GM18867 (cell line): ENCODE measurements at regions not wholly inside any gene's neighbourhood (a gene's known extent, or its start where the extent isn't known, plus 50 kb on each side); places are given as distances from the start of the nearest gene placed in this dataset.
"Not testable (repeated sequence)": the region's sequence is repeated elsewhere in the genome, so short reads cannot be mapped to it uniquely, and the experiment has no call there.

Experiments
- ATAC-seq: cut with Tn5 transposase; IDR thresholded peaks from one replicate; pipeline ENCODE4 v1.9.1; 2021; ENCODE audit warnings: mild to moderate bottlenecking, moderate library complexity; ENCODE audit not compliant: unreplicated experiment

DNA sequence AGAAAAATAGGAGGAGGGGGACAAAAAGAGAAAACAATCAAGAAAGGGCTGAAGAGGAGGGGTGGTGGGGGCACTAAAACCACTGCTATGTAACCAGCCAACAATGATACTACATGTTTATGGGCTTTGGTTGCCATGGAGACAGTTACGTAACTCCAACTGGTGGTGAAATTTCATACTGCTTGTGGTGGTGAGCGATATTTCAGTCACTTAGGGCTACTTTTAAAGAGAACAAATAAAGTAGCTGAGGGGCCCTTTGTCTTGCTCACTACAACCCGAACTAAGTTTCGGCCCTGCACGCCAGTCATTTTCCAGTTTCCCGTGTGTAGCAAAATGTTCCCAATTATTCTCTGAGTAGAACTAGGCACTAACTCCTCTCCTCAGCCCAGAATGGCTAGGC is 275.2 kb upstream of the EDA2R start:
- no peak for ATAC-seq

DNA sequence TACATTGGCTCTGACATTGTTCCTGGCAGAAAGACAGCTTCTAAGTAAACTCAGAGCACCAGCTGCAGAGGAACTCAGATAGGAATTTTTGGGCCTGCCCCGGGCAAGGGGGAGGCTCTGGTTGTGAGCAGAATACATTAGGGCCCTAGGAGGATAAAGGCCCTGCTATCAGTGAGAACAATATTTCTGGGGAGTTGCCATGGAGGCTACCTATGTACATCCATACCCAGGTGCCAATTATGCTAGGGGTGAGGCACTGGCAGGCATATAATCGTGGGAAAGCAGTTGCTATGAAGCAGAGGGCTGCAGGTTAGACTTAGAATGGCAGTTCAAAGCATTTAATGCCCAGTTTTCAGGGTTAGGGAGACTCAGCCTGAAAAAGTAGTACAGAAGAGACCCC is 273.5 kb upstream of the EDA2R start:
- ATAC-seq, result no peak

DNA sequence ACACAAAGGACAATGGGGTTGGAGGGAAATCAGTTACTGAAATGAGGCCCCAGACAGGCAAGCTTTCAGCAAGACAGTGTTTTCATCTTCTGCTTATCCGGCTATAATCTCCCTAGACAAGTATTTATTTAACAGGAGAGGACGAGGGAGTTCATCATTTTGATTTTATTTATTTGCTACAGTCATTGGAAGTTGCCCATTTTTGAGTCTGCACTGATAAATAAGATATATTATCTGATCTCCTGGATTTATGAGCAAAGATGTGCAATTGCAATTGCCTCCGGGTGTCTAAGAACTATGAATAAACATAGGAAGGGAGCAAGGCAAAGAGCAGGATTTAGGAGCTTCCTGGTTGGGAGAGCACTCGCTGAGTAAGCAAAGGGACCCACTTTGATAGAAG is 263.2 kb upstream of the EDA2R start:
- ATAC-seq, result no peak

DNA sequence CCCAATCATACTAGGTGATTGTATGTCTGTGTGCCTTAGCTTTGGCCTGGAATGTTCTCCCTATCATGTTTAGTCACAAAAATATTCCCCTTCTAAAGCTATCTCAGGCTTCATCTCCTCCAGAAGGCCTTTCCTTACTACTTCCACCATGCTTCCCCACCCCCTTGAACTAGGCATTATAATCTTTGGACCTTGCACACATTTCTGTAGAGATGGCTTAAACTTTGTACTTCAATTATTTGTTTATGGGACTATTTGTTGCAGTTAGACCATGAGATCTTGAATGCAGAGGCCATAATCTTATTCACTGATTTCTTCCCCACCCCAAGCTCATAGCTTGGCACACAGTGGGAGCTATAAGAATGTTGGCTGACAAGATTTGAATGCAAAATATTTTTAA is 262.0 kb upstream of the EDA2R start:
- ATAC-seq, result no peak

DNA sequence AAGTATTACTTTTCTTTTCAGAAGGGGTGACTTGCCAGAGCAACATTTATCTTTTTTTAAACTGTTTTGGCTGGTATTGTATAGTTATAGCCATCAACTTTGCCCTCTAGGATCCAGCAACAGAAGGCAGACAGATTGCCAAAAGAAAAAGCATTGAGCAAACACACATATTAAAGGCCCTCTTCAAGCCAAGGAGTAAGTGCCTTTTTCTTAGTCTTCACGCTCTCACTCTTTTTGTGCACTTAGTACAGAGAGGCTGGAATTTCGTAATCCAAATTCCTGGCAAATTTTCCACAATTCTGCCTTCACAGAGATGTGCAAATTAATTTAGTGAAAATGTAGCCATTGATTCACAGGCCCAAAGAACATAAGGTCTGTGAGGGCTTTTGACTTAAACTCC is 253.1 kb upstream of the EDA2R start:
- ATAC-seq, result no peak

- no peak for ATAC-seq
Observed at GRCh38 chrX:66889418-66889817, 250.5 kb upstream of the EDA2R start.

DNA sequence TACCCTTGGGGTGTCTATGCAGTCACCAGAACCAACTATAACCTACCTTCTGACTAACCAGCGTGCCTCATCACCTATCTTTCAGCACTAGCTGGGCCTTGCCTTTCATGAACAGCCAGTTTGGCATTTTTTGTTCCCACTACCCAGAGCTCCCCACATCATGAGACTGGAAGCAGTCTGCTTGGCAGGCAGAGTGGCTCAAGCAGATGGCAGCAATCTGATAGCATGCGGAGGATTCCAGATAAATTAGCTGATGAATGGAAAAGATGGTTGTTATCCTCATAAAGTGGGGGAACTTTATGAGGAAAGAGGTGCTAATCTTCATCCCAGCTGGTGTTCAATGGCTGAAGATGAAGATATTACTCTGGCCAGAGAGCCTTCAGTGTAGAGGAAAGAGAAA is 243.2 kb upstream of the EDA2R start:
- ATAC-seq, result no peak

DNA sequence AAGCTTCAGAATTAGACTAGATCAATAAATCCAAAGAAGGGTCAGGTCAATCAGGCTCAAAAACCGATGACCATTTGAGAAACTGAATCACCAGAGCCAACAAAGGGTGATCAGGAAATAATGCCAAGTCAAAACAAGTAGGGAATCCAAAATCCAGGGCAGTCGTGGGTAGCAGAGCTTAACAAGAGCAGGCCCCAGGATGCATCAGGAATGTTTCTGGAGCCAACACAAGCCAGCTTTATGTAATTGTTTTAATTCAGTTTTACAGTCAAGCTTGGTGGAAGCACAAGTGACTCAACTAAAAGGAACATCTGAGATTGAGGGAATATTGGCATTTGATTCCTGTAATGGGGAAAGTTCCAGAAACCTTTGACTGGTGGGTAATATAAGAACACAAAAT is 237.9 kb upstream of the EDA2R start:
- no peak for ATAC-seq

DNA sequence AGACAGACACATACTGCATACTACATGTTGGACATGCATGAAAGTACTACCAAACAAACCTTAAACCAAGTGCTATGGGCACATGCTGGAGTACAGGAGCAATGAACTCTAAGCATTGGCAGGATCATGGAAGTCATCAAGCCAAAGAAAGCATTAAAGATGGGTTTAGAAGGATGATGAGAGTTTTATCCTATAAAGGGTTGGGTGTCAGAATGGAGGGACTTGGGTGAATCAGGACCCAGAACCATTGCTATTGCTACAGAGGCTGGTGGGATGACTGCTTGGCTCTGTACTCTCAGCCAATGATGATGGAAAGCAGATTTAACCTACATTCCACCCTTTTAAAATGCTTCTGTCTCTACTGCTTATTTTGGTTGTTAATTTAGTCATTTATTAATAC is 233.9 kb upstream of the EDA2R start:
- no peak for ATAC-seq

DNA sequence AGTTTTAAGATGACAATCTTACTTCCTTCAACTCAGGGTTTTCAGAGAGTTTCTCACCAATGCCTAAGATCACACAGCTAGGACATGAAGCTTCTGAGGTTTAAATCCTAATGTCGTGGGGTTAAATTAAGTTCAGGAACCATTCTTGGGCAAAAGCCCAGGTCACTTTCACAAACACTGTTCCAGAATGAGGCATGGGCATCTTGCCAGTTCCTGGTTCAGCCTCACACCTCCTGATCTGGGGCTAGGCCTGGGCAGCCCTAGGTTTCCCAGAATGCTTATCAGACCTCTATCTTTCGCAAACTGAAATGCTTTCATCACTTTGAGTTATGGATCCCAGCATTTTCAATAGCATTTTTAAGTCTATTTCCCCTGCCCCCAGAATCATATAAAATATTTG is 224.8 kb upstream of the EDA2R start:
- ATAC-seq, result no peak

- peak; percentile 98 for ATAC-seq
Observed at GRCh38 chrX:66833426-66833825, 194.5 kb upstream of the EDA2R start.

- no peak for ATAC-seq
Observed at GRCh38 chrX:66815227-66815626, 176.3 kb upstream of the EDA2R start.

GRCh38 chrX:66794514-66794913 is 155.6 kb upstream of the EDA2R start:
- ATAC-seq, result not testable (repeated sequence)

- no peak for ATAC-seq
Observed at GRCh38 chrX:66766318-66766717, 127.4 kb upstream of the EDA2R start.

GRCh38 chrX:66760651-66761050 is 121.8 kb upstream of the EDA2R start:
- ATAC-seq, result no peak

GRCh38 chrX:66756717-66757116 is 117.8 kb upstream of the EDA2R start:
- no peak for ATAC-seq

- no peak for ATAC-seq
Observed at GRCh38 chrX:66751136-66751782, 112.4 kb upstream of the EDA2R start.

DNA sequence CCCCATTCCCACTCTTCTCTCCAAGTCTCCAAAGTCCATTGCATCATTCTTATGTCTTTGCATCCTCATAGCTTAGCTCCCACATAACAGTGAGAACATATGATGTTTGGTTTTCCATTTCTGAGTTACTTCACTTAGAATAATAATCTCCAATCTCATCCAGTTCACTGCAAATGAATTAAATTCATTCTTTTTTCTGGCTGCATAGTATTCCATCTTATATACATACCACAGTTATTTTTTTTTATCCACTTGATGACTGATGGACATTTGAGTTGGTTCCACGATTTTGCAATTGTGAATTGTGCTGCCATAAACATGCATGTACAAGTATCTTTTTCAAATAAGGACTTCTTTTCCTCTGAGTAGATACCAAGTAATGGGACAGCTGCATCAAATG is 105.6 kb upstream of the EDA2R start:
- ATAC-seq, result not testable (repeated sequence)

DNA sequence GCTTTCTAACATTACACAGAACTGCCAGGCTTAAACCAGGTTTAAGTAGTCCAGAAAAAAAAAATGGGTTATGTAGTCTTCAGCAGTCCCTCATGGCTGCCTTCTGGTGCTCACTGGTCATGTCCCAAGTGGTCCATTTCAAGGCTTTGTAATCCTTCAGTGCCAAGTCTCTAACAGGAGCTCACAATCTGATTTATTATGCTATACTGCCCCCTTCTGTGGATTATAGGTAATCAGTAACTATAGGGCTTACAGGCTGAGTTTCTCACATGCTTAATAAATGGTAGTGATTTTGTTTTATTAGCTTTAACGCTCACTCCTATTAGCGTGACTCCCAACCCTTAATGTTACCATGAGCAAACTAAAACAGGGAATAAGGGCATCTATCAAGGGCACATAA is 92.5 kb upstream of the EDA2R start:
- peak; percentile 67 for ATAC-seq

DNA sequence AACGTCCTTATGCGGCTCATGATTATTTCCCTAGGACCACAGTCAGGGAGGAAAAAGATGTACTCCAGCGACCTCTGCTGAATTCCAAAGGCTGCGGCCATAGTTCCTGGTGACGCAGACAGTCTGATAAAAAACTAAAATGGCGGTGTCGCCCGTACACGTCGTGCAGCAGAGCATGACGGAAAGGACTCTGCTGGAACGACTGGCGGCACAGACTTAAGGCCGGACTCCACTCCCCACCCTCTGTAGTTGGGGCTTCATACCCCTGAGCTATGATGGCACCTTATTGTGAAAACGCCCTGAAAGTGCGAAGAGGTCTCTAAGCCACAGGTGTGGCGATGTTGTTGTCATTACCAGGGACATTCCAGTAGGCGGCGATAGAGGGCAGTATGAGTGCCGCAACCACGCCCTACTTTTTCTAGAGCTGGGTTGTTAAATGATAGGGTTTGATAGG is 90.0 kb upstream of the EDA2R start:
- ATAC-seq, result peak; percentile 61

DNA sequence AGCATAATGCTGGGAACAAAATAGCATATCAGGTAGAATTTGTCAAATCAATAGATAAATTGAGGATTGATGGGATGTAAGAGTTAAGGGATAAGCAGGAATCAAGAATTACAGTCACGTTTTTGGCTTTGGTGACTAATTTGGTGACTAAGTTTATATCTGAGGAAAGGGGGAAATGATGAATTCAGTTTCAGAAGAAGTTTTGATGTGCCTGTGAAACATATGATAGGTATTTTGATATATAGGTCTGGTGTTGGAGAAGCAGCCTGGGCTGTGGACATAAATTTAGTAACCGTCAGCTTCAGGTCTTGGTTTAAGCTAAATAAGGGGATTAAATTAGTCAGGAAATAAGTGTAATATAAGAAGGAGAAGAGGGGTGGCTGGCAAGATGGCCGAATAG is 79.0 kb upstream of the EDA2R start:
- ATAC-seq, result no peak

GRCh38 chrX:66698273-66699204 is 59.7 kb upstream of the EDA2R start:
- ATAC-seq, result no peak
